Activated T-helper 17 cell treated with anti-CD3 and anti-CD28 coated beads, Interleukin-2, amount 50 U/mL, for 72 hours (primary cell): ENCODE measurements at regions not wholly inside any gene's neighbourhood (a gene's known extent, or its start where the extent isn't known, plus 50 kb on each side); places are given as distances from the start of the nearest gene placed in this dataset.
"Not testable (repeated sequence)": the region's sequence is repeated elsewhere in the genome, so short reads cannot be mapped to it uniquely, and the experiment has no call there.

Experiments
- ATAC-seq: fragments of 150-1000 bp; cut with Tn5 transposase; replicated peaks from 2 replicates; pipeline ENCODE4 v1.10.0; 2021; ENCODE audit warnings: mild to moderate bottlenecking, moderate library complexity
- H3K27ac Mint-ChIP-seq: one replicate; pipeline ENCODE4 v1.8.0; 2022; ENCODE audit warnings: mixed read lengths
- H3K27me3 Mint-ChIP-seq: one replicate; pipeline ENCODE4 v1.8.0; 2022; ENCODE audit warnings: mixed read lengths
- H3K36me3 Mint-ChIP-seq: one replicate; pipeline ENCODE4 v1.8.0; 2022; ENCODE audit warnings: low read depth, mild to moderate bottlenecking, mixed read lengths
- H3K4me1 Mint-ChIP-seq: one replicate; pipeline ENCODE4 v1.8.0; 2022; ENCODE audit warnings: mixed read lengths
- H3K4me3 Mint-ChIP-seq: one replicate; pipeline ENCODE4 v1.8.0; 2022; ENCODE audit warnings: mild to moderate bottlenecking, mixed read lengths
- H3K9me3 Mint-ChIP-seq: one replicate; pipeline ENCODE4 v1.8.0; 2022; ENCODE audit warnings: mixed read lengths

GRCh38 chr6:14520029-14520428 lies 402.5 kb downstream of the CD83 start:
- H3K4me1 Mint-ChIP-seq, result no peaks in the 10 kb centered on the region
- no peaks in the 10 kb centered on the region for H3K27me3 Mint-ChIP-seq
- no peak overlapping the region for H3K27ac Mint-ChIP-seq
- no peaks in the 10 kb centered on the region for H3K9me3 Mint-ChIP-seq
- no peak overlapping the region for H3K4me3 Mint-ChIP-seq
- no peak for ATAC-seq
- H3K36me3 Mint-ChIP-seq, result no peaks in the 10 kb centered on the region

- H3K4me3 Mint-ChIP-seq, result no peak overlapping the region
- no peaks in the 10 kb centered on the region for H3K4me1 Mint-ChIP-seq
- no peaks in the 10 kb centered on the region for H3K27me3 Mint-ChIP-seq
- no peaks in the 10 kb centered on the region for H3K9me3 Mint-ChIP-seq
- no peak overlapping the region for H3K27ac Mint-ChIP-seq
- no peak for ATAC-seq
- H3K36me3 Mint-ChIP-seq, result no peaks in the 10 kb centered on the region
Observed at GRCh38 chr6:14520536-14520935, 403.0 kb downstream of the CD83 start.

DNA sequence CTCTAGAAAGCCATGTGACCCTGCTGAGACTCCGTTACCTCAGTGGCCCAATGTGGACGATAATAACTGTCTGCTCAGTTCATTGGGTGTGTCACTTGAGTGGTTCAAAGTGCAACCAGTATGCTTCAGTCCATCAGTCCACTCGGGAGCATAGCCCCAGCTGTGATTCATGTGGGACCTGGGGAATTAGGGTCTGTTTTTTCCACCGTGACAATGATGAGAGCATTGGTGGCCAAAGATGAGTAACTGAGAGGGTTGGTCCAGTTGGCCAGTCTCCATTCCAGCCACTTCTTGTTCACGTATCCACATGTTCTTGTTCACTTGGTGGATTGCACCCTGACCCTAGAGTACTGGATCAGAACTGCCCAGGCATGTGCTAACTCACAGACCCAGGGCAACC lies 403.6 kb downstream of the CD83 start:
- H3K36me3 Mint-ChIP-seq, result no peaks in the 10 kb centered on the region
- H3K4me1 Mint-ChIP-seq, result no peaks in the 10 kb centered on the region
- H3K9me3 Mint-ChIP-seq, result no peaks in the 10 kb centered on the region
- H3K27ac Mint-ChIP-seq, result no peak overlapping the region
- no peaks in the 10 kb centered on the region for H3K27me3 Mint-ChIP-seq
- no peak overlapping the region for H3K4me3 Mint-ChIP-seq
- no peak for ATAC-seq

- not testable (repeated sequence) for H3K4me1 Mint-ChIP-seq, H3K36me3 Mint-ChIP-seq, H3K4me3 Mint-ChIP-seq, H3K27ac Mint-ChIP-seq, H3K27me3 Mint-ChIP-seq, ATAC-seq, H3K9me3 Mint-ChIP-seq
Observed at GRCh38 chr6:14521861-14522260, 404.3 kb downstream of the CD83 start.

DNA sequence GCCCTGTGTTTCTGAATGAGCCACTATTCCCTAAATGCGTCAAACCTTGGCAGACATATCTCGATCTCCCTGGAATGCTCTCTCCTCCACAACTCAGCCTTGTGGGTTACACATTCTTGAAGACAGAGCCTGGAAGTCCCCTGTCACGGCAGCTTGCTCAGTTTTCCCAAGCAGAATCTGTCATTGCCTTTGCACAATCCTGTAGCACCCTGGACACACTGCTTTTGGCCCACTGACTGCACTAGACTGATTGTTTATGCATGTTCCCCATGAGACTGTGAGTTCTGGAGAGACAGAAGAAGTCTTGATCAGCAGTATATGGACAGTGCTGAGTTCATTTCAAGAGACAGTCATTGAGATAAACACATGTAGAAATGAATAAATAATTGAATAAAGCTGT lies 406.7 kb downstream of the CD83 start:
- no peaks in the 10 kb centered on the region for H3K27me3 Mint-ChIP-seq
- H3K9me3 Mint-ChIP-seq, result peaks cover 9% of the 10 kb centered on the region
- no peak for ATAC-seq
- H3K27ac Mint-ChIP-seq, result no peak overlapping the region
- H3K36me3 Mint-ChIP-seq, result no peaks in the 10 kb centered on the region
- H3K4me1 Mint-ChIP-seq, result peaks cover 3% of the 10 kb centered on the region
- H3K4me3 Mint-ChIP-seq, result no peak overlapping the region

DNA sequence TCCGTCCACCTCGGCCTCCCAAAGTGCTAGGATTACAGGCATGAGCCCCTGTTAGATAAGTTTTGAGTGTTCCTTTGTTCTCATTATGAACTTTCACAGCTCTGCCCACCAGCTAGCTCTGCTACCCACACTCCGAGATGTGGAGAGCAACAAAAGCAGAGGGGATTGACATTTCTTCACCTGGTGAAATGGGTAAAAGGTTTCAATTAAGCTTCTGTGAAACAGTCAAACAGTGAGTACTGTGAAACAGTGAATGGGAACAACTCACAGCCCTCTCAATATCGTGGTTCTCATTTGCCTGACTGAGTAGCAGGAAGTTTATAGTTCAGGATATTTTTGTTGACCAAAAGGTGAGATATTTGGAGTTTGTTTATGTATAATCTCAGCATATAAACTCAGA lies 412.8 kb downstream of the CD83 start:
- H3K27me3 Mint-ChIP-seq, result no peaks in the 10 kb centered on the region

GRCh38 chr6:14533446-14533845 lies 415.9 kb downstream of the CD83 start:
- Mint-ChIP-seq H3K27me3 (no peaks in the 10 kb centered on the region), H3K36me3 (no peaks in the 10 kb centered on the region), H3K4me3 (no peak overlapping the region), H3K9me3 (no peaks in the 10 kb centered on the region), H3K4me1 (peaks cover 4% of the 10 kb centered on the region), H3K27ac (no peak overlapping the region)
- ATAC-seq, result no peak

More for the DNA sequence above, 412.8 kb downstream of the CD83 start:
- Mint-ChIP-seq H3K9me3 (peaks cover 9% of the 10 kb centered on the region), H3K4me3 (no peak overlapping the region), H3K27ac (no peak overlapping the region), H3K36me3 (no peaks in the 10 kb centered on the region), H3K4me1 (peaks cover 7% of the 10 kb centered on the region)
- peak; percentile 57 for ATAC-seq

GRCh38 chr6:14537030-14537429 lies 419.5 kb downstream of the CD83 start:
- Mint-ChIP-seq H3K27me3 (no peaks in the 10 kb centered on the region), H3K4me1 (peaks cover 10% of the 10 kb centered on the region), H3K9me3 (no peaks in the 10 kb centered on the region), H3K4me3 (no peak overlapping the region), H3K36me3 (no peaks in the 10 kb centered on the region), H3K27ac (no peak overlapping the region)
- no peak for ATAC-seq

- Mint-ChIP-seq H3K9me3 (no peaks in the 10 kb centered on the region), H3K36me3 (no peaks in the 10 kb centered on the region), H3K4me3 (no peak overlapping the region), H3K4me1 (peaks cover 16% of the 10 kb centered on the region), H3K27ac (no peak overlapping the region), H3K27me3 (no peaks in the 10 kb centered on the region)
- ATAC-seq, result no peak
Observed at GRCh38 chr6:14540276-14540675, 422.7 kb downstream of the CD83 start.

GRCh38 chr6:14540810-14541540 lies 423.4 kb downstream of the CD83 start:
- Mint-ChIP-seq H3K9me3 (no peaks in the 10 kb centered on the region), H3K4me3 (peak overlapping the region; percentile 76), H3K36me3 (no peaks in the 10 kb centered on the region), H3K27me3 (no peaks in the 10 kb centered on the region), H3K4me1 (peaks cover 16% of the 10 kb centered on the region), H3K27ac (peak overlapping the region; percentile 92)
- ATAC-seq, result no peak

DNA sequence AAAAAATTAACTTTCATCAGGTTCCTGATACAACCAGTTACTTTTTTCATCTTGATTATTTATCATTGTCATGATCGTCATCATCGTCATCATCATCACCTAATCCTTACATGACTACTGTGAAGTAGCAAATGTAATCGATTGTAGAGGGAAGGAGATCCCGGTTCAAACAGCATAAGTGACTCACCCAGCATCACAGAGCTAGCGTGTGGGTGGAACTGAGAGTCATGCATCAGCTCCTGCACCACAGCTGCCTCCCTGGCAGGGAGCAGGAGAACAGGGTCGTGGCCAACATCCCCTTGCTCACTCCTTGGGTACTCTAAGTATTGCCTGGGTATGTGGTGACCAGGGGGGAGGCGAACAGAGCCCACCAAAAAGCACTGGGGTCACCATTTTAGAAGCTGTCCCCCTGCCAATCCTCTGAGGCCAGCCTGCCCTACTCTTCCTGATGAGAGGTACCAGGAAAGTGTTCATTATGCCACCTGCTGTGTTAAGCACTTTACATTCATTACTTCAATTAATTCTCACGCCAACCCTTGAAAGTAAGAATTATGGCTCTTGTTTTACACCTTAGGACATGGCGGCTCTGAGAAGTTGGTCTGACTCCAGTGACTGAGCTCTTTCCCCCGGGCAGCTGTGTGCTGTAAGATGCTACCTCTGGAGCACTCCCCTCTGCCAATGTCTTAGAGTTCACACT lies 425.2 kb downstream of the CD83 start:
- Mint-ChIP-seq H3K4me3 (peak overlapping the region; percentile 76), H3K36me3 (no peaks in the 10 kb centered on the region), H3K27ac (peak overlapping the region; percentile 92), H3K9me3 (no peaks in the 10 kb centered on the region), H3K27me3 (no peaks in the 10 kb centered on the region), H3K4me1 (peaks cover 16% of the 10 kb centered on the region)
- ATAC-seq, result peak; percentile 99

- Mint-ChIP-seq H3K27ac (no peak overlapping the region), H3K27me3 (no peaks in the 10 kb centered on the region), H3K4me3 (no peak overlapping the region), H3K4me1 (peaks cover 16% of the 10 kb centered on the region), H3K9me3 (no peaks in the 10 kb centered on the region), H3K36me3 (no peaks in the 10 kb centered on the region)
- ATAC-seq, result no peak
Observed at GRCh38 chr6:14543971-14544585, 426.5 kb downstream of the CD83 start.

DNA sequence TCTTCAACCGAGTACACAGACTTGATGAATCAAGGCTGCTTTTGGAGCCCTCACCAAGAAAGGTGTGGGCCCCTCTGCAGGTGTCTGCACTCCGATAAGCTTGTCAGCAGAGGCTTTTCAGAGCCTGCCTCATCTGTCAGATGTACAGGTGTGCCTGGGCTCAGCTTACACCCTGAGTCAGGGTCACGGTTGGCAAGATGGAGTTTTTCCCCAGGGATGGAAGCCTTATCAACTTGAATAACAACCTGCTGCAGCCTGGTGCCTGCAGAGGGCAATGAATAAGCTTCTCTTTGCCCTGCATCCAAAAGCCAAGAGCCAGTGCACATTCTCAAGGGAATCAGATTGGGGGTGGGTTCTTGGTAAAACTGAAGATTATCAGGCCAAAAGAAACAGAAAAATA lies 427.1 kb downstream of the CD83 start:
- no peaks in the 10 kb centered on the region for H3K27me3 Mint-ChIP-seq
- H3K36me3 Mint-ChIP-seq, result no peaks in the 10 kb centered on the region

GRCh38 chr6:14545496-14545895 lies 427.9 kb downstream of the CD83 start:
- no peaks in the 10 kb centered on the region for H3K9me3 Mint-ChIP-seq
- H3K4me3 Mint-ChIP-seq, result no peak overlapping the region

More for the DNA sequence above, 427.1 kb downstream of the CD83 start:
- no peaks in the 10 kb centered on the region for H3K9me3 Mint-ChIP-seq
- peaks cover 16% of the 10 kb centered on the region for H3K4me1 Mint-ChIP-seq
- no peak for ATAC-seq
- no peak overlapping the region for H3K4me3 Mint-ChIP-seq
- H3K27ac Mint-ChIP-seq, result no peak overlapping the region

DNA sequence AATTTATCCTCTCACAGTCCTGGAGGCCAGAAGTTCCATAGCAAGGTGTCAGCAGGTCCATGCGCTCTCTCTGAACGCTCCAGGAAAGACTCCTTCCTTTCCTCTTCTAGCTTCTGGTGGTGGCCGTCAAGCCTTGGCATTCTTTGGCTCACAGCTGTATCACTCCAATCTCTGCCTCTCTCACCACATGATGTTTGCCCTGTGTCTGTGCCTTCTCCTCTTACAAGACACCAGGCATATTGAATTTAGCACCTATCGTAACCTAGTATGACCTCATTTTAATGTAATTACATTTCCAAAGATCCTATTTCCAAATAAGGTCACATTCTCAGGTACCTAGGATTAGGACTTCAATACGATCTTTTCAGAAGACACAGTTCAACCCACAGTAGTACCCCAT lies 428.5 kb downstream of the CD83 start:
- H3K4me1 Mint-ChIP-seq, result peaks cover 16% of the 10 kb centered on the region
- H3K4me3 Mint-ChIP-seq, result no peak overlapping the region
- H3K9me3 Mint-ChIP-seq, result no peaks in the 10 kb centered on the region
- ATAC-seq, result no peak
- H3K27me3 Mint-ChIP-seq, result no peaks in the 10 kb centered on the region
- H3K36me3 Mint-ChIP-seq, result no peaks in the 10 kb centered on the region
- H3K27ac Mint-ChIP-seq, result no peak overlapping the region

More at GRCh38 chr6:14545496-14545895, 427.9 kb downstream of the CD83 start:
- Mint-ChIP-seq H3K27me3 (no peaks in the 10 kb centered on the region), H3K36me3 (no peaks in the 10 kb centered on the region), H3K4me1 (peaks cover 16% of the 10 kb centered on the region), H3K27ac (no peak overlapping the region)
- no peak for ATAC-seq
